ENCODE measurements at regions not wholly inside any gene's neighbourhood (a gene's known extent, or its start where the extent isn't known, plus 50 kb on each side); places are given as distances from the start of the nearest gene placed in this dataset.

DNA sequence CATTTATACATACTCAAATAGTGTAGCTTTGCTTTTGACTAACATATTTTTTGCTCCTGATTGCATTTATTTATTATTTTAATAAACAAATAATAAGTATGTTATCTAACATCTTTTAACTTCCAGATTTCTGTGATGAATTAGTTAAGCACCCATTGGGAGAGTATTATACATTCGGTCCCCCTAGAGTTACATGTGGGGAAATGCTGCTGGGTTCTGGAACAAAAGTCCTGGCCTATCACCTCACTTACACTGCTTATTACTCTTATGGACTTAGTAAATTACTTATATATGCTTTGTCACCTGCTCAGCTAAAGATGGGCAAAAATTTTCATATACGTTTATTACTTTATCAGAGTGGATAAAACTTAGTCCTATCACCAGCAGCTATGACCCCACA, 1163.0 kb downstream of the FAM181B start:
- H3K9ac ChIP-seq (ENCODE audit: low read length) = no peak overlapping the region
- H3K27me3 ChIP-seq (ENCODE audit: insufficient read depth, low read length) = no peaks in the 10 kb centered on the region
- H3K4me3 ChIP-seq (ENCODE audit: low read depth, low read length, poor library complexity, severe bottlenecking) = no peak overlapping the region
- no peak overlapping the region for H3K27ac ChIP-seq (ENCODE audit: low read depth, low read length, poor library complexity, severe bottlenecking)
- no peaks in the 10 kb centered on the region for H3K4me1 ChIP-seq (ENCODE audit: insufficient read depth, low read length, severe bottlenecking)
- no peaks in the 10 kb centered on the region for H3K79me2 ChIP-seq (ENCODE audit: insufficient read depth, low read length)
- no peak overlapping the region for H3K4me2 ChIP-seq (ENCODE audit: low read length)
- H2AFZ ChIP-seq (ENCODE audit: low read length) = no peak overlapping the region
- no peaks in the 10 kb centered on the region for H3K36me3 ChIP-seq (ENCODE audit: insufficient read depth, low read length)
- H3K9me2 ChIP-seq (ENCODE audit: low read depth, low read length) = no peaks in the 10 kb centered on the region
- no peaks in the 10 kb centered on the region for H3F3A ChIP-seq (ENCODE audit: insufficient read depth, low read length)
- H4K20me1 ChIP-seq (ENCODE audit: insufficient read depth, low read length) = no peaks in the 10 kb centered on the region
- no peaks in the 10 kb centered on the region for H3K9me3 ChIP-seq (ENCODE audit: low read length)
- TF ChIP-seq EZH2 (IDR thresholded peaks at IDR 0.05; ENCODE audit: borderline replicate concordance, low read length) = no peak
- TF ChIP-seq, protein P1, sequence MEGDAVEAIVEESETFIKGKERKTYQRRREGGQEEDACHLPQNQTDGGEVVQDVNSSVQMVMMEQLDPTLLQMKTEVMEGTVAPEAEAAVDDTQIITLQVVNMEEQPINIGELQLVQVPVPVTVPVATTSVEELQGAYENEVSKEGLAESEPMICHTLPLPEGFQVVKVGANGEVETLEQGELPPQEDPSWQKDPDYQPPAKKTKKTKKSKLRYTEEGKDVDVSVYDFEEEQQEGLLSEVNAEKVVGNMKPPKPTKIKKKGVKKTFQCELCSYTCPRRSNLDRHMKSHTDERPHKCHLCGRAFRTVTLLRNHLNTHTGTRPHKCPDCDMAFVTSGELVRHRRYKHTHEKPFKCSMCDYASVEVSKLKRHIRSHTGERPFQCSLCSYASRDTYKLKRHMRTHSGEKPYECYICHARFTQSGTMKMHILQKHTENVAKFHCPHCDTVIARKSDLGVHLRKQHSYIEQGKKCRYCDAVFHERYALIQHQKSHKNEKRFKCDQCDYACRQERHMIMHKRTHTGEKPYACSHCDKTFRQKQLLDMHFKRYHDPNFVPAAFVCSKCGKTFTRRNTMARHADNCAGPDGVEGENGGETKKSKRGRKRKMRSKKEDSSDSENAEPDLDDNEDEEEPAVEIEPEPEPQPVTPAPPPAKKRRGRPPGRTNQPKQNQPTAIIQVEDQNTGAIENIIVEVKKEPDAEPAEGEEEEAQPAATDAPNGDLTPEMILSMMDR (IDR thresholded peaks at IDR 0.05; ENCODE audit: low read length) = no peak

DNA sequence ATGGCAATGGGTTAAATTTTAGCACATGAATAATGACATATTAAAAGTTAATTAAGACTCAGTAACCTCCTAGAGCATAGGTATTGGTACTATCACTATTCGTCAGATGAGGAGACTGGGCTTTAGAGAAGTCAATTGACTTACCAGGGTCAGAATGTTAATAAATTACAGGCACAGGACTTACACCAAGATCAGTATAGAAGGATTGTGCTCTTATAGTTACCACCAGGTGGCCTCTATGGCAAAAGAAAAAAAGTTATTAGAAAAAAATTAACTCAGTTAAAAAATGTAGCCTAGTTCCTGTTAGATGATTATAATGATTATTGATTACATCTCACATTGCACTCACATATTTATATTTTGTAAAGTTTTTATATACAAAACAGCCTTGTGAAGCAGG, 1163.7 kb downstream of the FAM181B start:
- no peaks in the 10 kb centered on the region for H3K36me3 ChIP-seq (ENCODE audit: insufficient read depth, low read length)
- H3K4me1 ChIP-seq (ENCODE audit: insufficient read depth, low read length, severe bottlenecking) = no peaks in the 10 kb centered on the region
- H3K27ac ChIP-seq (ENCODE audit: low read depth, low read length, poor library complexity, severe bottlenecking) = no peak overlapping the region
- no peaks in the 10 kb centered on the region for H3F3A ChIP-seq (ENCODE audit: insufficient read depth, low read length)
- H2AFZ ChIP-seq (ENCODE audit: low read length) = no peak overlapping the region
- no peak overlapping the region for H3K4me2 ChIP-seq (ENCODE audit: low read length)
- no peak overlapping the region for H3K4me3 ChIP-seq (ENCODE audit: low read depth, low read length, poor library complexity, severe bottlenecking)
- no peaks in the 10 kb centered on the region for H3K9me2 ChIP-seq (ENCODE audit: low read depth, low read length)
- no peaks in the 10 kb centered on the region for H4K20me1 ChIP-seq (ENCODE audit: insufficient read depth, low read length)
- H3K9me3 ChIP-seq (ENCODE audit: low read length) = no peaks in the 10 kb centered on the region
- H3K27me3 ChIP-seq (ENCODE audit: insufficient read depth, low read length) = no peaks in the 10 kb centered on the region
- no peak overlapping the region for H3K9ac ChIP-seq (ENCODE audit: low read length)
- TF ChIP-seq, protein P1 (IDR thresholded peaks at IDR 0.05; ENCODE audit: low read length) = no peak
- no peak for TF ChIP-seq EZH2 (IDR thresholded peaks at IDR 0.05; ENCODE audit: borderline replicate concordance, low read length)
- no peaks in the 10 kb centered on the region for H3K79me2 ChIP-seq (ENCODE audit: insufficient read depth, low read length)

DNA sequence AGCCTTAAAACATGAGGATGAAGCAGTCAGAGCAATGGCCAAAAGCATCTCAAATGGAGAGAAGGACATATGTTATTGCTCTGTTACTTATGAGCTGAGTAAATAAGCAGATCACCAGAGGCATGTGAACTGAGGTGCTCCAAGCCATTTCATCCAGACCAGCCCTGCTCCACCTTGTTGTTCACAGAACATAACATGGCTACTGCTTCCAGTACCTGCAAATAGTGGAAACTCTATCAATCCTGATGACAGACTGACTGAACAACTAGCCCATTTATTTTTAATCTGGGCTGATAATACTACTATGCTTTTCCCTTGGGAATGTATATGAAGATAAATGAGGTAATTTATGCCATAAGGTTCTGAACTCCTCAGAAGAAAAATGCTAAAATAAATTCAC, 1164.7 kb downstream of the FAM181B start:
- Histone ChIP-seq H3K79me2 (ENCODE audit: insufficient read depth, low read length) (no peaks in the 10 kb centered on the region), H3K4me1 (ENCODE audit: insufficient read depth, low read length, severe bottlenecking) (no peaks in the 10 kb centered on the region), H3K27ac (ENCODE audit: low read depth, low read length, poor library complexity, severe bottlenecking) (no peak overlapping the region), H2AFZ (ENCODE audit: low read length) (no peak overlapping the region), H3K36me3 (ENCODE audit: insufficient read depth, low read length) (no peaks in the 10 kb centered on the region), H3K9me2 (ENCODE audit: low read depth, low read length) (no peaks in the 10 kb centered on the region), H3K9me3 (ENCODE audit: low read length) (no peaks in the 10 kb centered on the region), H3F3A (ENCODE audit: insufficient read depth, low read length) (no peaks in the 10 kb centered on the region), H4K20me1 (ENCODE audit: insufficient read depth, low read length) (no peaks in the 10 kb centered on the region), H3K27me3 (ENCODE audit: insufficient read depth, low read length) (no peaks in the 10 kb centered on the region), H3K9ac (ENCODE audit: low read length) (no peak overlapping the region), H3K4me2 (ENCODE audit: low read length) (no peak overlapping the region), H3K4me3 (ENCODE audit: low read depth, low read length, poor library complexity, severe bottlenecking) (no peak overlapping the region)
- TF ChIP-seq, protein P1 (IDR thresholded peaks at IDR 0.05; ENCODE audit: low read length) = no peak
- TF ChIP-seq EZH2 (IDR thresholded peaks at IDR 0.05; ENCODE audit: borderline replicate concordance, low read length) = no peak

Measured in OCI-LY1 (cell line).